ENCODE measurements at regions not wholly inside any gene's neighbourhood (a gene's known extent, or its start where the extent isn't known, plus 50 kb on each side); places are given as distances from the start of the nearest gene placed in this dataset.

DNA sequence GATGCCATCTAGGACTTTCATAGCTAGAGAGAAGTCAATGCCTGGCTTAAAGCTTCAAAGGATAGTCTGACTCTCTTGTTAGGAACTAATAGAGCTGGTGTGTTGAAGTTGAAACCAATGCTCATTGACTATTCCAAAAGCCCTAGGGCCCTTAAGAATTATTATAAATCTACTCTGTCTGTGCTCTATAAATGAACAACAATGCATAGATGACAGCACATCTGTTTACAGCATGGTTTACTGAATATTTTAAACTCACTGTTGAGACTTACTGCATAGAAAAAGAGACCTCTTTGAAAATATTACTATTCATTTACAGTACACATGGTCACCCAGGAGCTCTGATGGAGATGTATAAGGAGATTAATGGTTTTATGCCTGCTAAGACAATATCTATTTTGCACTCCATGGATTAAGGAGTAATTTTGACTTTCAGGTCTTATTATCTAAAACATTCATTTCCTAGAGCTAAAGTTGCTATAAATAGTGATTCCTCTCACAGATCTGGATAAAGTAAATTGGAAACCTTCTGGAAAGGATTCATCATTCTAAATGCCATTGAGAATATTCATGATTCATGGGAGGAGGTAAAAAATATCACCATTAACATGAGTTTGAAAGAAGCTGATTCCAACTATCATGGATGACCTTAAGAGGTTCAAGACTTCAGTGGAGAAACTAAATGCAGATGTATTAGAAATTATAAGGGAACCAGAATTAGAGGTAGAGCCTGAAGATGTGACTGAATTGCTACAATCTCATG, 763.5 kb upstream of the MAP3K7 start:
- no peak for DNase-seq (ENCODE audit: low read depth in 1 of 2, low spot score in 1 of 2)
- no peak overlapping the region for H3K4me3 ChIP-seq (replicated peaks; ENCODE audit: insufficient read depth, low read length)
- H3K27me3 ChIP-seq (ENCODE audit: insufficient read depth, poor library complexity, severe bottlenecking): no peaks in the 10 kb centered on the region
- no peak overlapping the region for H3K27ac ChIP-seq (replicated peaks)
- TF ChIP-seq, protein P1, sequence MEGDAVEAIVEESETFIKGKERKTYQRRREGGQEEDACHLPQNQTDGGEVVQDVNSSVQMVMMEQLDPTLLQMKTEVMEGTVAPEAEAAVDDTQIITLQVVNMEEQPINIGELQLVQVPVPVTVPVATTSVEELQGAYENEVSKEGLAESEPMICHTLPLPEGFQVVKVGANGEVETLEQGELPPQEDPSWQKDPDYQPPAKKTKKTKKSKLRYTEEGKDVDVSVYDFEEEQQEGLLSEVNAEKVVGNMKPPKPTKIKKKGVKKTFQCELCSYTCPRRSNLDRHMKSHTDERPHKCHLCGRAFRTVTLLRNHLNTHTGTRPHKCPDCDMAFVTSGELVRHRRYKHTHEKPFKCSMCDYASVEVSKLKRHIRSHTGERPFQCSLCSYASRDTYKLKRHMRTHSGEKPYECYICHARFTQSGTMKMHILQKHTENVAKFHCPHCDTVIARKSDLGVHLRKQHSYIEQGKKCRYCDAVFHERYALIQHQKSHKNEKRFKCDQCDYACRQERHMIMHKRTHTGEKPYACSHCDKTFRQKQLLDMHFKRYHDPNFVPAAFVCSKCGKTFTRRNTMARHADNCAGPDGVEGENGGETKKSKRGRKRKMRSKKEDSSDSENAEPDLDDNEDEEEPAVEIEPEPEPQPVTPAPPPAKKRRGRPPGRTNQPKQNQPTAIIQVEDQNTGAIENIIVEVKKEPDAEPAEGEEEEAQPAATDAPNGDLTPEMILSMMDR (IDR thresholded peaks at IDR 0.05; ENCODE audit: insufficient read depth, low read length): no peak
- TF ChIP-seq POLR2AphosphoS5 (IDR thresholded peaks at IDR 0.05; ENCODE audit: low read depth): no peak
- TF ChIP-seq, protein P2, sequence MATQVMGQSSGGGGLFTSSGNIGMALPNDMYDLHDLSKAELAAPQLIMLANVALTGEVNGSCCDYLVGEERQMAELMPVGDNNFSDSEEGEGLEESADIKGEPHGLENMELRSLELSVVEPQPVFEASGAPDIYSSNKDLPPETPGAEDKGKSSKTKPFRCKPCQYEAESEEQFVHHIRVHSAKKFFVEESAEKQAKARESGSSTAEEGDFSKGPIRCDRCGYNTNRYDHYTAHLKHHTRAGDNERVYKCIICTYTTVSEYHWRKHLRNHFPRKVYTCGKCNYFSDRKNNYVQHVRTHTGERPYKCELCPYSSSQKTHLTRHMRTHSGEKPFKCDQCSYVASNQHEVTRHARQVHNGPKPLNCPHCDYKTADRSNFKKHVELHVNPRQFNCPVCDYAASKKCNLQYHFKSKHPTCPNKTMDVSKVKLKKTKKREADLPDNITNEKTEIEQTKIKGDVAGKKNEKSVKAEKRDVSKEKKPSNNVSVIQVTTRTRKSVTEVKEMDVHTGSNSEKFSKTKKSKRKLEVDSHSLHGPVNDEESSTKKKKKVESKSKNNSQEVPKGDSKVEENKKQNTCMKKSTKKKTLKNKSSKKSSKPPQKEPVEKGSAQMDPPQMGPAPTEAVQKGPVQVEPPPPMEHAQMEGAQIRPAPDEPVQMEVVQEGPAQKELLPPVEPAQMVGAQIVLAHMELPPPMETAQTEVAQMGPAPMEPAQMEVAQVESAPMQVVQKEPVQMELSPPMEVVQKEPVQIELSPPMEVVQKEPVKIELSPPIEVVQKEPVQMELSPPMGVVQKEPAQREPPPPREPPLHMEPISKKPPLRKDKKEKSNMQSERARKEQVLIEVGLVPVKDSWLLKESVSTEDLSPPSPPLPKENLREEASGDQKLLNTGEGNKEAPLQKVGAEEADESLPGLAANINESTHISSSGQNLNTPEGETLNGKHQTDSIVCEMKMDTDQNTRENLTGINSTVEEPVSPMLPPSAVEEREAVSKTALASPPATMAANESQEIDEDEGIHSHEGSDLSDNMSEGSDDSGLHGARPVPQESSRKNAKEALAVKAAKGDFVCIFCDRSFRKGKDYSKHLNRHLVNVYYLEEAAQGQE (IDR thresholded peaks at IDR 0.05; ENCODE audit: insufficient replicate concordance, low read depth): no peak
- no peak for TF ChIP-seq GABPA (IDR thresholded peaks at IDR 0.05; ENCODE audit: low read depth)
- no peak for TF ChIP-seq SPI1 (IDR thresholded peaks at IDR 0.05; ENCODE audit: borderline replicate concordance, low read depth)

GRCh38 chr6:91341473-91341872, 754.6 kb upstream of the MAP3K7 start:
- no peak overlapping the region for H3K4me3 ChIP-seq (replicated peaks; ENCODE audit: insufficient read depth, low read length)

GRCh38 chr6:91340896-91341395, 754.1 kb upstream of the MAP3K7 start:
- TF ChIP-seq, protein P1 (IDR thresholded peaks at IDR 0.05; ENCODE audit: insufficient read depth, low read length): no peak
- TF ChIP-seq, protein P2 (IDR thresholded peaks at IDR 0.05; ENCODE audit: insufficient replicate concordance, low read depth): no peak
- TF ChIP-seq POLR2AphosphoS5 (IDR thresholded peaks at IDR 0.05; ENCODE audit: low read depth): no peak
- no peak overlapping the region for H3K4me3 ChIP-seq (replicated peaks; ENCODE audit: insufficient read depth, low read length)
- H3K27ac ChIP-seq (replicated peaks): no peak overlapping the region
- no peaks in the 10 kb centered on the region for H3K27me3 ChIP-seq (ENCODE audit: insufficient read depth, poor library complexity, severe bottlenecking)
- DNase-seq (ENCODE audit: low read depth in 1 of 2, low spot score in 1 of 2): no peak

More at GRCh38 chr6:91341473-91341872, 754.6 kb upstream of the MAP3K7 start:
- no peak for DNase-seq (ENCODE audit: low read depth in 1 of 2, low spot score in 1 of 2)
- no peaks in the 10 kb centered on the region for H3K27me3 ChIP-seq (ENCODE audit: insufficient read depth, poor library complexity, severe bottlenecking)
- H3K27ac ChIP-seq (replicated peaks): no peak overlapping the region
- no peak for TF ChIP-seq GABPA (IDR thresholded peaks at IDR 0.05; ENCODE audit: low read depth)
- TF ChIP-seq, protein P2 (IDR thresholded peaks at IDR 0.05; ENCODE audit: insufficient replicate concordance, low read depth): no peak
- no peak for TF ChIP-seq SPI1 (IDR thresholded peaks at IDR 0.05; ENCODE audit: borderline replicate concordance, low read depth)
- TF ChIP-seq POLR2AphosphoS5 (IDR thresholded peaks at IDR 0.05; ENCODE audit: low read depth): no peak
- TF ChIP-seq, protein P1 (IDR thresholded peaks at IDR 0.05; ENCODE audit: insufficient read depth, low read length): no peak
